H1 (cell line): ENCODE measurements at regions not wholly inside any gene's neighbourhood (a gene's known extent, or its start where the extent isn't known, plus 50 kb on each side); places are given as distances from the start of the nearest gene placed in this dataset.

Source experiments
- CTCF ChIA-PET: fragments of 300-600 bp; sonication (Branson Sonifier 250); formaldehyde crosslinking; loops from one replicate; lab custom pipeline; 2021; ENCODE audit not compliant: partially characterized antibody; lab: Charles Lee
- POLR2A ChIA-PET: fragments of 300-600 bp; sonication (Branson Sonifier 250); formaldehyde crosslinking; loops from one replicate; lab custom pipeline; 2021; ENCODE audit warnings: inconsistent platforms; ENCODE audit not compliant: partially characterized antibody; lab: Charles Lee
- DNase-seq, 2 experiments: peaks; one replicate each; pipeline versions ENCODE4 v3.0.0 to v3.0.0-alpha.2; 2010 to 2022; ENCODE audit warnings: low spot score in 2 of 2, low read depth in 1 of 2, mixed read lengths in 1 of 2
- FAIRE-seq: peaks from 2 replicates; lab custom pipeline; 2011; peaks lifted over from hg19 to GRCh38; lab: Jason Lieb, UNC
- H2AFZ ChIP-seq: 2 replicates; pipeline ENCODE4 v1.8.1; 2012; ENCODE audit warnings: low read length, inconsistent platforms
- H2AK5ac ChIP-seq: 2 replicates; pipeline ENCODE4 v1.6.1; 2013; ENCODE audit warnings: low read depth, low read length
- H2BK120ac ChIP-seq: replicated peaks from 2 replicates; pipeline ENCODE3; 2013; ENCODE audit warnings: low read depth, low read length, inconsistent platforms
- H2BK12ac ChIP-seq: 2 replicates; pipeline ENCODE4 v1.6.1; 2013; ENCODE audit warnings: low read depth, low read length
- H2BK15ac ChIP-seq: 2 replicates; pipeline ENCODE4 v1.6.1; 2013; ENCODE audit warnings: low read length
- H2BK20ac ChIP-seq: 2 replicates; pipeline ENCODE4 v1.6.1; 2013; ENCODE audit warnings: low read length
- H2BK5ac ChIP-seq: 2 replicates; pipeline ENCODE4 v1.6.1; 2013; ENCODE audit warnings: low read depth, low read length
- H3K14ac ChIP-seq: 2 replicates; pipeline ENCODE4 v1.6.1; 2013; ENCODE audit warnings: inconsistent platforms; ENCODE audit not compliant: insufficient read length
- H3K18ac ChIP-seq: 2 replicates; pipeline ENCODE4 v1.6.1; 2013; ENCODE audit warnings: low read length; ENCODE audit errors: extremely low read depth
- H3K23ac ChIP-seq: 2 replicates; pipeline ENCODE4 v1.6.1; 2013; ENCODE audit warnings: inconsistent platforms; ENCODE audit not compliant: insufficient read length
- H3K23me2 ChIP-seq: 2 replicates; pipeline ENCODE4 v1.6.1; 2013; ENCODE audit warnings: low read depth, low read length
- H3K27ac ChIP-seq: 2 replicates; pipeline ENCODE4 v1.6.1; 2011; ENCODE audit warnings: low read depth, low read length, inconsistent platforms
- H3K27me3 ChIP-seq, 4 experiments: replicated peaks in 1 of 4; 1 replicate in 1 of 4; 2 replicates in 3 of 4; pipeline versions ENCODE4 v1.6.1 to v1.8.1; 2011 to 2013; ENCODE audit warnings: low read length in 3 of 4, mild to moderate bottlenecking in 3 of 4, inconsistent platforms in 2 of 4, mixed read lengths in 2 of 4, moderate library complexity in 1 of 4; ENCODE audit not compliant: control insufficient read depth in 3 of 4, insufficient read depth in 3 of 4; ENCODE audit errors: extremely low read depth in 1 of 4
- H3K36me3 ChIP-seq, 4 experiments: 2 replicates each; pipeline versions ENCODE4 v1.6.1 to v1.8.1; 2011 to 2013; ENCODE audit warnings: mild to moderate bottlenecking in 4 of 4, low read length in 3 of 4, moderate library complexity in 2 of 4, control low read depth in 1 of 4, inconsistent platforms in 1 of 4; ENCODE audit not compliant: insufficient read depth in 4 of 4, control insufficient read depth in 2 of 4
- H3K4ac ChIP-seq: replicated peaks from 2 replicates; pipeline ENCODE3; 2013; ENCODE audit warnings: low read length, low read depth, mixed read lengths, inconsistent platforms; ENCODE audit not compliant: insufficient read length
- H3K4me1 ChIP-seq, 4 experiments: replicated peaks in 1 of 4; 1 replicate in 1 of 4; 2 replicates in 3 of 4; pipeline versions ENCODE4 v1.6.1 to v1.8.1; 2011 to 2013; ENCODE audit warnings: low read length in 3 of 4, inconsistent platforms in 2 of 4, mixed read lengths in 1 of 4; ENCODE audit not compliant: insufficient read depth in 4 of 4, control insufficient read depth in 3 of 4
- H3K4me2 ChIP-seq, 2 experiments: 2 replicates each; pipeline versions ENCODE4 v1.6.1 to v1.8.1; 2011 to 2013; ENCODE audit warnings: low read depth in 2 of 2, low read length in 2 of 2, control low read depth in 1 of 2, inconsistent platforms in 1 of 2, mild to moderate bottlenecking in 1 of 2; ENCODE audit not compliant: insufficient read depth in 1 of 2
- H3K4me3 ChIP-seq, 4 experiments: fragments of 200-600, 300-600 bp in 1 of 4; sonication (generic), shearing (Covaris generic), sonication (Bioruptor Twin) in 1 of 4; 2 replicates each; pipeline versions ENCODE4 v1.5.1 to v1.8.1; 2011 to 2016; ENCODE audit warnings: low read length in 4 of 4, low read depth in 3 of 4, control low read depth in 2 of 4, inconsistent platforms in 2 of 4, mild to moderate bottlenecking in 2 of 4, mixed read lengths in 1 of 4, moderate library complexity in 1 of 4; ENCODE audit not compliant: insufficient read depth in 2 of 4; ENCODE audit errors: extremely low read depth in 1 of 4
- H3K56ac ChIP-seq: replicated peaks from 2 replicates; pipeline ENCODE3; 2013; ENCODE audit warnings: low read depth, mild to moderate bottlenecking, mixed read lengths, low read length, inconsistent platforms; ENCODE audit not compliant: insufficient read length
- H3K79me1 ChIP-seq: 2 replicates; pipeline ENCODE4 v1.6.1; 2013; ENCODE audit warnings: low read depth, low read length, control low read depth
- H3K79me2 ChIP-seq, 2 experiments: 2 replicates each; pipeline versions ENCODE4 v1.6.1 to v1.8.1; 2012 to 2013; ENCODE audit warnings: low read length in 2 of 2, mild to moderate bottlenecking in 2 of 2, inconsistent platforms in 1 of 2; ENCODE audit not compliant: insufficient read depth in 2 of 2, control insufficient read depth in 1 of 2
- H3K9ac ChIP-seq, 4 experiments: replicated peaks in 1 of 4; 1 replicate in 1 of 4; 2 replicates in 3 of 4; pipeline versions ENCODE4 v1.6.1 to v1.8.1; 2011 to 2013; ENCODE audit warnings: low read depth in 3 of 4, low read length in 3 of 4, control low read depth in 2 of 4, mild to moderate bottlenecking in 2 of 4, moderate library complexity in 2 of 4, inconsistent platforms in 1 of 4; ENCODE audit errors: extremely low read depth in 1 of 4
- H3K9me3 ChIP-seq, 2 experiments: 2 replicates each; pipeline versions ENCODE4 v1.6.1 to v1.8.1; 2012 to 2013; ENCODE audit warnings: mild to moderate bottlenecking in 2 of 2, moderate library complexity in 2 of 2, control low read depth in 1 of 2, inconsistent platforms in 1 of 2, low read depth in 1 of 2, low read length in 1 of 2, mixed read lengths in 1 of 2; ENCODE audit not compliant: insufficient read depth in 2 of 2
- H4K20me1 ChIP-seq, 2 experiments: replicated peaks in 1 of 2; 2 replicates each; pipeline versions ENCODE3 to v1.8.1; 2011 to 2013; ENCODE audit warnings: inconsistent platforms in 2 of 2, low read length in 2 of 2, mild to moderate bottlenecking in 1 of 2; ENCODE audit not compliant: insufficient read depth in 2 of 2, control insufficient read depth in 1 of 2
- H4K5ac ChIP-seq: 2 replicates; pipeline ENCODE4 v1.6.1; 2013; ENCODE audit warnings: low read length, low read depth, mixed read lengths, inconsistent platforms; ENCODE audit not compliant: insufficient read length
- H4K8ac ChIP-seq: 2 replicates; pipeline ENCODE4 v1.8.0; 2013; ENCODE audit warnings: mild to moderate bottlenecking, moderate library complexity, low read length, inconsistent platforms; ENCODE audit not compliant: insufficient read depth; ENCODE audit errors: extremely low read depth
- H4K91ac ChIP-seq: replicated peaks from 2 replicates; pipeline ENCODE3; 2013; ENCODE audit warnings: low read length, mixed read lengths, inconsistent platforms; ENCODE audit not compliant: insufficient read length
- BACH1 ChIP-seq: IDR thresholded peaks from 2 replicates; pipeline ENCODE4 v1.6.1; 2012; ENCODE audit warnings: low read length, improper control_type of control experiment
- BCL11A ChIP-seq, 2 experiments: IDR thresholded peaks; one replicate each; pipeline ENCODE4 v1.6.1; 2011; ENCODE audit warnings: low read depth in 2 of 2, low read length in 2 of 2, mild to moderate bottlenecking in 2 of 2
- CHD2 ChIP-seq: IDR thresholded peaks from 2 replicates; pipeline ENCODE4 v1.6.1; 2012; ENCODE audit warnings: low read length, improper control_type of control experiment
- KDM1A ChIP-seq: fragments of 200-600, 300-600 bp; sonication (generic); IDR thresholded peaks from 2 replicates; pipeline ENCODE4 v1.7.1; 2016; ENCODE audit warnings: mild to moderate bottlenecking, low read length, borderline replicate concordance
- NANOG ChIP-seq: IDR thresholded peaks from 2 replicates; pipeline ENCODE4 v1.6.1; 2011; ENCODE audit warnings: low read length, low read depth, mild to moderate bottlenecking, inconsistent platforms; ENCODE audit not compliant: insufficient read depth, poor library complexity, severe bottlenecking
- POLR2AphosphoS5 ChIP-seq: IDR thresholded peaks from 2 replicates; pipeline ENCODE4 v1.6.1; 2011; ENCODE audit warnings: low read depth, low read length
- WGBS, 2 experiments: shearing (Covaris generic) in 1 of 2; methylation state at CpG; one replicate each; pipeline versions ENCODE4 v1.1.6 to v1.1.7; 2013 to 2015; ENCODE audit warnings: low lambda C conversion rate in 2 of 2, mixed read lengths in 2 of 2, inconsistent platforms in 1 of 2, low coverage in 1 of 2, missing lambda C conversion rate in 1 of 2; ENCODE audit not compliant: insufficient replicate concordance in 2 of 2, insufficient coverage in 1 of 2, insufficient read length in 1 of 2; ENCODE audit errors: extremely low coverage in 1 of 2, missing lambda C conversion rate in 1 of 2; 5-methylcytosine and 5-hydroxymethylcytosine counted together

DNA sequence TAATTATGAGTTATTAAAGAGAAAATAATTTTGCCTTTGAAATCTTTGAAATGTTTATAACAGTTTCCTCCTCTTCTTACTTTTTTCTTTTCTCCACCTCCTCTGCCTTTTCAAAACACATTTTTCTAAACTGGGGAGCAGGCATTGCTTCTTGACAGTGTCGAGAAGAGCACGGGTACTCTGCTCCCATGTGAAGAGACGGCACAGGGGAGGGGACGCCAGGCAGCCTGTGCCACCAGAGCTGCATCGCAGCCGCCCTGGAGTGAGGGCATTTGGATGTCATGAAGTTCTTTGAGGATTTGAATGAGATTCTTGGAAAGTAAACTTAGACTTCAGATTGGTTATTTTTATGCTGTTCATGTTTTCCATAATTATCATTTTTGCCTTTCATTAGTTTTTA lies 149.7 kb downstream of the ACTR3B start:
- Histone ChIP-seq H3K14ac (no peak overlapping the region), H2BK5ac (no peak overlapping the region), H3K79me1 (no peaks in the 10 kb centered on the region), H4K20me1 (peaks cover 0 to 10% of the 10 kb centered on the region in 2 experiments), H4K91ac (no peak overlapping the region), H3K79me2 (no peaks in the 10 kb centered on the region), H2BK20ac (no peak overlapping the region), H2AK5ac (no peak overlapping the region), H3K23ac (no peak overlapping the region), H3K4me1 (peaks cover 0 to 3% (median 0%) of the 10 kb centered on the region in 4 experiments; a peak in 1 of 7 replicates), H2BK120ac (no peak overlapping the region), H4K8ac (no peak overlapping the region), H3K56ac (no peak overlapping the region), H3K27ac (no peak overlapping the region), H3K4ac (no peak overlapping the region), H2BK12ac (no peak overlapping the region), H3K18ac (no peak overlapping the region), H3K36me3 (no peaks in the 10 kb centered on the region; a peak in 1 of 8 replicates), H3K9ac (no peak overlapping the region), H3K9me3 (peaks cover 0 to 6% of the 10 kb centered on the region in 2 experiments; a peak in 1 of 4 replicates), H3K23me2 (peaks cover 12% of the 10 kb centered on the region; the same call in 1 of the 2 replicates), H2AFZ (no peak overlapping the region), H3K4me3 (no peak overlapping the region), H2BK15ac (no peak overlapping the region), H3K27me3 (no peaks in the 10 kb centered on the region; a peak in 1 of 7 replicates), H3K4me2 (no peak overlapping the region), H4K5ac (no peak overlapping the region)
- DNase-seq (no peak), FAIRE-seq (no peak)
- ChIA-PET CTCF (interaction anchor here (1.3 to 1.5 kb wide), 3 partner anchors 15 to 17 kb away, joined by 3 to 5 read pairs (median 4); no protein-coding TSS in a partner anchor), POLR2A (no interaction called here)
- 80% methylated on average over 6 of the region's 6 CpGs; no CpG with 5 or more reads in 1 of the 2 experiments for WGBS, 2 experiments
- no peak for TF ChIP-seq BCL11A (IDR thresholded peaks at IDR 0.05; ENCODE audit: low read depth in 2 of 2, low read length in 2 of 2)
- TF ChIP-seq POLR2AphosphoS5 = no peak
- TF ChIP-seq BACH1 = no peak
- TF ChIP-seq NANOG = no peak
- TF ChIP-seq CHD2 = no peak
- TF ChIP-seq KDM1A = no peak
